Panc1 (cell line): ENCODE measurements at regions not wholly inside any gene's neighbourhood (a gene's known extent, or its start where the extent isn't known, plus 50 kb on each side); places are given as distances from the start of the nearest gene placed in this dataset.

Source experiments
- CTCF ChIP-seq: fragments of 450-650 bp; IDR thresholded peaks from 2 replicates; pipeline ENCODE4 v1.5.1; 2017; ENCODE audit warnings: mild to moderate bottlenecking
- POLR2AphosphoS5 ChIP-seq: IDR thresholded peaks from 2 replicates; pipeline ENCODE4 v1.6.1; 2012; ENCODE audit warnings: mild to moderate bottlenecking, low read depth, low read length, moderate library complexity
- SIN3A ChIP-seq: IDR thresholded peaks from 2 replicates; pipeline ENCODE4 v1.6.1; 2012; ENCODE audit warnings: low read depth, mild to moderate bottlenecking, low read length, moderate library complexity, borderline replicate concordance; ENCODE audit not compliant: insufficient read depth
- TCF7L2 ChIP-seq: IDR thresholded peaks from 2 replicates; pipeline ENCODE4 v1.6.1; 2011; ENCODE audit warnings: mild to moderate bottlenecking, low read depth, low read length, inconsistent platforms
- TF ChIP-seq, protein P1 (sequence below), 2 experiments: IDR thresholded peaks; 2 replicates each; pipeline ENCODE4 v1.6.1; 2011 to 2012; ENCODE audit warnings: low read depth in 2 of 2, control low read depth in 1 of 2, low read length in 1 of 2, mild to moderate bottlenecking in 1 of 2, moderate library complexity in 1 of 2; ENCODE audit not compliant: insufficient read depth in 1 of 2

- TF ChIP-seq POLR2AphosphoS5 (no peak), CTCF (no peak), TCF7L2 (no peak), SIN3A (no peak)
- TF ChIP-seq, protein P1, sequence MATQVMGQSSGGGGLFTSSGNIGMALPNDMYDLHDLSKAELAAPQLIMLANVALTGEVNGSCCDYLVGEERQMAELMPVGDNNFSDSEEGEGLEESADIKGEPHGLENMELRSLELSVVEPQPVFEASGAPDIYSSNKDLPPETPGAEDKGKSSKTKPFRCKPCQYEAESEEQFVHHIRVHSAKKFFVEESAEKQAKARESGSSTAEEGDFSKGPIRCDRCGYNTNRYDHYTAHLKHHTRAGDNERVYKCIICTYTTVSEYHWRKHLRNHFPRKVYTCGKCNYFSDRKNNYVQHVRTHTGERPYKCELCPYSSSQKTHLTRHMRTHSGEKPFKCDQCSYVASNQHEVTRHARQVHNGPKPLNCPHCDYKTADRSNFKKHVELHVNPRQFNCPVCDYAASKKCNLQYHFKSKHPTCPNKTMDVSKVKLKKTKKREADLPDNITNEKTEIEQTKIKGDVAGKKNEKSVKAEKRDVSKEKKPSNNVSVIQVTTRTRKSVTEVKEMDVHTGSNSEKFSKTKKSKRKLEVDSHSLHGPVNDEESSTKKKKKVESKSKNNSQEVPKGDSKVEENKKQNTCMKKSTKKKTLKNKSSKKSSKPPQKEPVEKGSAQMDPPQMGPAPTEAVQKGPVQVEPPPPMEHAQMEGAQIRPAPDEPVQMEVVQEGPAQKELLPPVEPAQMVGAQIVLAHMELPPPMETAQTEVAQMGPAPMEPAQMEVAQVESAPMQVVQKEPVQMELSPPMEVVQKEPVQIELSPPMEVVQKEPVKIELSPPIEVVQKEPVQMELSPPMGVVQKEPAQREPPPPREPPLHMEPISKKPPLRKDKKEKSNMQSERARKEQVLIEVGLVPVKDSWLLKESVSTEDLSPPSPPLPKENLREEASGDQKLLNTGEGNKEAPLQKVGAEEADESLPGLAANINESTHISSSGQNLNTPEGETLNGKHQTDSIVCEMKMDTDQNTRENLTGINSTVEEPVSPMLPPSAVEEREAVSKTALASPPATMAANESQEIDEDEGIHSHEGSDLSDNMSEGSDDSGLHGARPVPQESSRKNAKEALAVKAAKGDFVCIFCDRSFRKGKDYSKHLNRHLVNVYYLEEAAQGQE (IDR thresholded peaks at IDR 0.05; ENCODE audit: insufficient read depth in 1 of 2, low read depth in 2 of 2, low read length in 1 of 2), result no peak
Observed at GRCh38 chr2:3954261-3954660, 250.9 kb downstream of the DCDC2C start.
